ENCODE measurements at regions not wholly inside any gene's neighbourhood (a gene's known extent, or its start where the extent isn't known, plus 50 kb on each side); places are given as distances from the start of the nearest gene placed in this dataset.

DNA sequence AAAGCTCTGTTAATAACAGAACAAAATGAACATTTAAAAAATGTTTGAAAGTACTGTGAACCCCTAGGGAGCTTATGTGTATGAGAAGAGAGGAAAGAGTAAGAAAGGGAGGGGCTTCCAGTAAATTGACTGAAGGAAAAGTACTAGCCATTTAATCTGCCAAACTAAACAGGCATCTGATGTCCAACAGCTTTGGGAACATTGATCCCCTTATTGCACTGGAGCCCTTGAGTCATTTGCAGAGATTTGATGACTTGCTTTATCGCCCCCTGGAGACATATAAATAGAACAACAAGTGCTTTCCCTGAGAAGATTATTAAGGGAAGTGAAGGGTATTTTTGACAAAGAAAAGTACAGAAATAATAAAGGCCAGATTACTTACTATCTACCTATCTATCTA is 319.3 kb upstream of the NOVA1 start:
- TF ChIP-seq, protein P1, sequence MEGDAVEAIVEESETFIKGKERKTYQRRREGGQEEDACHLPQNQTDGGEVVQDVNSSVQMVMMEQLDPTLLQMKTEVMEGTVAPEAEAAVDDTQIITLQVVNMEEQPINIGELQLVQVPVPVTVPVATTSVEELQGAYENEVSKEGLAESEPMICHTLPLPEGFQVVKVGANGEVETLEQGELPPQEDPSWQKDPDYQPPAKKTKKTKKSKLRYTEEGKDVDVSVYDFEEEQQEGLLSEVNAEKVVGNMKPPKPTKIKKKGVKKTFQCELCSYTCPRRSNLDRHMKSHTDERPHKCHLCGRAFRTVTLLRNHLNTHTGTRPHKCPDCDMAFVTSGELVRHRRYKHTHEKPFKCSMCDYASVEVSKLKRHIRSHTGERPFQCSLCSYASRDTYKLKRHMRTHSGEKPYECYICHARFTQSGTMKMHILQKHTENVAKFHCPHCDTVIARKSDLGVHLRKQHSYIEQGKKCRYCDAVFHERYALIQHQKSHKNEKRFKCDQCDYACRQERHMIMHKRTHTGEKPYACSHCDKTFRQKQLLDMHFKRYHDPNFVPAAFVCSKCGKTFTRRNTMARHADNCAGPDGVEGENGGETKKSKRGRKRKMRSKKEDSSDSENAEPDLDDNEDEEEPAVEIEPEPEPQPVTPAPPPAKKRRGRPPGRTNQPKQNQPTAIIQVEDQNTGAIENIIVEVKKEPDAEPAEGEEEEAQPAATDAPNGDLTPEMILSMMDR (IDR thresholded peaks at IDR 0.05), result peak in 4 of 5 experiments; percentile 10 to 32 (median 24)
- TF ChIP-seq POLR2A (IDR thresholded peaks at IDR 0.05) (no peak), POLR2AphosphoS5 (IDR thresholded peaks at IDR 0.05) (no peak), EP300 (IDR thresholded peaks at IDR 0.05; ENCODE audit: low read depth) (no peak)
